GM18507 (cell line): ENCODE measurements at regions not wholly inside any gene's neighbourhood (a gene's known extent, or its start where the extent isn't known, plus 50 kb on each side); places are given as distances from the start of the nearest gene placed in this dataset.
"Not testable (repeated sequence)": the region's sequence is repeated elsewhere in the genome, so short reads cannot be mapped to it uniquely, and the experiment has no call there.

Experiments used
- DNase-seq: peaks from one replicate; pipeline ENCODE4 v3.0.0; 2011; ENCODE audit warnings: low read depth; ENCODE audit not compliant: insufficient read length; ENCODE audit errors: extremely low spot score
- FAIRE-seq: peaks from 2 replicates; lab custom pipeline; 2011; peaks lifted over from hg19 to GRCh38; lab: Jason Lieb, UNC

DNA sequence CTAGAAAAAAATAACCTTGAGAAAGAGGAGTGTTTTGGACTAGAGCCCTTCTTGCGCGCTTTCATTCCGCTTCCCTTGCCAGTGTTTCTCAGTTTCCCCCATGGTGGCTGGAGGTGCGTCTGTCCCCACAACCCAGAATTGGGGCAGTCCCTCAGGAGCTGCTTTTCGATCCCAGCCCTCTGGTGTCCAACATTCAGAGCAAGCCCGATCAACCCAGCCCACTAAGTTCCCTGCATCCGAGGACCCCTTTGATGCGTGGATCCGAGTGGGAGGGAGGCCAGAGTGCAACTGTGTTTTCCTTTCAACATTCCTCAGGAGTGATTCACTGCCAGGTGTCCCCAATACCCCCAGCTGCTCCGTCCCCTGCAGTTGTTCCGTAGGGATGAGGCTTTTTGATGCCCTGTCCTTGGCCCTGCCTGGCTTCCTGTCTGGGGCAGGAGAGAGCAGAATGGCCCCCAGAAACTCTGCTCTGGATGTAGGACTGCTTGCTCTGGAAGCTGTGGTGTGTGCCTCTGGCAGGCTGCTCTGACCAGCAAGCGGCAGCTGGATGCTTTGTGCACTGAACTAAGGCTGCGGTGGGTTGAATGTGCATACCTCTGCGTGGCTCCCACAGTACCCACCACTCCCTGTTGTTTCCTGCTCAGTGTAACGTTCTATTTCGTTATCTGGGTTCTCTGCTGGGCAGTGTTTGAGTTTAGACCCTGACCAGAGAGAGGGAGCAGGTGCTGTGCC lies 117.5 kb downstream of the BOD1 start:
- FAIRE-seq: no peak
- DNase-seq: no peak

DNA sequence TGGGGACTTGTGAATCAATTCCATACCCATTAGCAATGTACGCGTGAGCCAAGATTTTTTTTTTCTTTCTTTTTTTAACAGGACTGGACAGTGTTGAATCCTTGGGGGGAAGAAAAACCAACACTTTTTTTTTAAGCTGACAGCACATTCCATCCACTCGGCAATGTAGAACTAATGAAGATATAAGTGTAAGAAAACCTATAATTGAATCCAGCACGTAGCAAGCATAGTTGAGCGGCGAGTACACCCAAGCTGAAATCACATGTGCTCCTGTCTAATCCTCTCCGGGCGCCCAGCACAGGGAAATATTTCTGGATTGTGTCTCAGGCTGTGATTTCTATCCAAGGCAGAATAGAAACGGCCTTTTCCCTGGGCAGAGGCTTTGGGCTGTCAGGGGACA lies 118.2 kb downstream of the BOD1 start:
- DNase-seq: no peak
- FAIRE-seq: no peak

DNA sequence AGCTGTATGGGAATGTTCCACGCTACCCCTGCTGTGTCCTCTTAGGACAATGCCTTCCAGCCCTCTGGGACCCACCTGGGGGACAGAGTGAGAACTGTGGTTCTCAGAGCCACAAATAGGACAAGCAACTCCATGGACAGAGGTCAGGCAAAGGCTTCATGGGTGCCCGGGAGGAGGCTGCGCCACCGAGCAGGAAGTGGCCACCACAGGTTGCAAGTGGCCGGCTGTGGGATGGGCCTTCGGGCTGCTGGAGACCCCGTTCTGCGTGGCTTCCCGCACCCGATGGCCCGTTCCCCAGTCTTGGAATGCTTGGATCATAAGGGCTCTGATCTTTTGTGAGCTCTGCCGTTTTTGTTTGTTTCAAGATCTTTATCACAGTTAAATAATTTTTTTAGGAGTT lies 118.8 kb downstream of the BOD1 start:
- DNase-seq (no peak), FAIRE-seq (no peak)

DNA sequence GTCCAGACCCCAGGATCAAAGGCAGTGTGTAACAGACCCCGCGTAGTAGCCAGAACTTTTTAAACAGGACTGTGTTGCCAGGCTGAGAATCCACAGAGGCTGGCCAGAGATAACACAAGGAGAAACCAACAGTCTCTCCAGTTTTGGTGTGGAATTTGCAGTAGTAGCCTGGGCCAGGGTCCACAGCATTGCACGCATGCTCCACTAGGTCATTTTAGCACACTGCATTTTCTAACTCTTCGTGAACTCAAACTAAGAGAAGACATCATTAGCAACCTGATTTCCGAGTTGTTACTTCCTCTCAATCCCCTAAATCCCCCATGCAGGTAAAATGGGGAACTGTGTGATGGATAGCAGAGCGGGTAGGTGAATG lies 119.6 kb downstream of the BOD1 start:
- DNase-seq (no peak), FAIRE-seq (no peak)

DNA sequence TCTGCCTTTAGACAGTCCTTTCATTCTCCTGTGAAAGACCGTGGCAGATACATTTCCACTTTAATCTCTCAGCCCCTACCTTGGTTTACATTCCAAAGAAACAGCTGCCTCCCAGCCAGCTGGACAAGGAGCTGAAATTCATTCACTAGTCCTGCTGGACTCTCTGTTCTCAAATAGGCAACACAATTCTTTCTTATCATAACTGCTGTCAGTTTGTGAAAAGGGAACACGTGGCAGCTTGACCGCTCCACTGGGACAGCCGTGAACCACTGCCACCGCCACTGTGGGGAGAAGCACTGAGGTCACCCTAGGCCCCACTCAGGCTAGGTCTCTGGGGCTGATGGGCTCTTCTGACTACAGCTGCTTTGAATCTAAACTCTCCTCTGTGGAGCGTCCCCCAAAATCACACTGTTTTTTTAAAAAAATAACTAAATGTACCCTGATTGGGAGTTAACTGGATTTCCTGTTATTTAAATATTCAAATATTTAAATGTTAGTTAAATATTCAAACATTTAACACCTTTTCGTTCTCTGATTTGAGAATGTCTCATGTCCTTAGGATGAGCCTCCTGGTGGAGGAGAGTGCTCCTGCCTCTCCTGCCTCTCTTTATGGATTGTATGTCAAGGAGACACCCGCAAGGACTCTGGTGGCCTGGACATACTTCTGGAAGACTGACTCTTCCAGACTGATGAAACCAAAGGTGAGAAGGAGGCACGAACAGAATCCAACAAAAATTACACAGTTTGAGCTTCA lies 120.1 kb downstream of the BOD1 start:
- FAIRE-seq (no peak), DNase-seq (no peak)

DNA sequence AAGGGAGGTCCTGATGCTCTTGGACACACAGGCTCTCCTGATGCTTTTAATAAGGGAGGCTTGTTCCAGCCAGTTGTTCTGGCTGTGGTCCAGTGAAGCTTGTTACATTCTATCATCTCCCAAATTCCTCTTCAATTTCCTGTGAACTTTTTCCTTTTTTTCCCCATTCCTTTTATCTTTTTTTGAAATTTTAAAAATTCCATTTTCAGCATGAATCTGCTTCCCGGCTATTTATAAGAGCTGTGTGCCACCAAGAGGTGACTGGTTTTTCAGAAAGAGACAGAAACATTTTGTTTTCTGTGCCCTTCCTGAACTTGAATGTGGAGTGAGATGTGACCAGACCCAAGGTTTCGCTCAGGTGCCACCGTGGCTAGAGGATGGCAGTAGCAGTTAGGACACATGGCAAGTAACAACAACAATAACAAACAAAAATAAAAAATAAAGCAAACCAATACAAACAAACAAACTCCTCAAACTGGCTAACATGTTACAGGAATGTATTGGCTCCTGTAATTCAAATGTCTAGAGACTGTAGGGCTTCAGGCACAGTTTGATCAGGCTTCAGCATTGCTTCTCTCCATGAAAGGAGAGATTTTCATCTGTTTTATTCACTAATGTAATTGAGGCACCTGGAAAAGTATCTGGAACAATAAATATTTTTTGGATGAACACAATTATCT lies 121.1 kb downstream of the BOD1 start:
- no peak for FAIRE-seq
- DNase-seq: no peak

DNA sequence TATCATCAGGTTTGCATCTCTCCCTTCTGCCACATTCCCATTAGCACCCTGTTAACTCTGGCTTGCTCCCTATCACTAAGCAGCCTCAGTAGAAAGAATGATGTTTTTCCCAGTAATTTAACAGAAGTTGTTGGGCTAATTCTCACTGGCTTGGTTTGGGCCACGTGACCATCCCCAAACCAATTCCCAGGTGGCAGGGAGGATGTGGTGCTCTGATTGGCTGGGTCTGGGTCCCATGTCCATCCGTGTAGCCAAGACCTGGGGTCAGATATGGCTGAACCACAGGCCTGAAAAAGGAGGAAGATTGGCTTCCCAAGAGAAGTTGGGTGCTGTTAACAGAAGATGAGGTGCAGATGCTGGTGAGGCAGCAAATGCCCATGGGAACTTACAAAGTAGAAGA lies 122.0 kb downstream of the BOD1 start:
- no peak for DNase-seq
- no peak for FAIRE-seq

DNA sequence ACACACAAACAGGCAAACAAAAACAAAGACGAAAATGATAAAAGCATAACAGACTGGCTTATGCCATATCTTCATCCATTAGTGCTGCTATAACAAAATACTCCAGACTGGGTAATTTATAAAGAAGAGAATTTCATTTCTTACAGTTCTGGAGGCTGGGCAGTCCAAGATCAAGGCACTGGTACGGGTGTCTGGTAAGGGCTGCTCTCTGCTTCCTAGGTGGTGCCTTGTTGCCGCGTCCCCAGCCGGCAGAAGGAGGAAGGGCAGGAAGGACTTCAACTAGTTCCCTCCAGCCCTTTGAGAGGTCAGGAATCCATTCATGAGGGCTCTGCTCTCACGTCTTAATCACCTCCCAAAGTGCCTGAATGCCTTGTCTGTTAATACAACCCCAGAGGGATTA lies 122.6 kb downstream of the BOD1 start:
- FAIRE-seq: no peak

DNA sequence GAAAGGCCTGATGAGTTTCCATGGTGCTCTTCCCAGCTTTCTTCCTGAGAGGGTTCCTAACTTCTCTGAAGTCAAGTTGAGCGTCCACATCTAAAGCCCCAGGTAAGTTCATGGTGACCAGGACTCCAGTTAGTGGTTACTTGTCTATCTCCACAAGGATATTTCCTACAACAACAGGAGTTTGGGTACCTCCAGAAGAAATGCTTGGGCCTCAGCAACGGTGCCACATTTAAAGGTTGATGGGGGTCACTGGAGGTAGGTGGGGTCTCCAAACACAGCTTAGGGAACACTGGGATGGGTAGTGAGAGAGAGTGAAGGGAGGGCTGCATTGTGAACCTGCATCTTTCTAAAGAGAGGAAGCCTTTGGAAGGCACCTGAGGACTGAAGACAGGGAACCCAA lies 123.4 kb downstream of the BOD1 start:
- no peak for DNase-seq
- no peak for FAIRE-seq

More for the DNA sequence above, 122.6 kb downstream of the BOD1 start:
- no peak for DNase-seq

DNA sequence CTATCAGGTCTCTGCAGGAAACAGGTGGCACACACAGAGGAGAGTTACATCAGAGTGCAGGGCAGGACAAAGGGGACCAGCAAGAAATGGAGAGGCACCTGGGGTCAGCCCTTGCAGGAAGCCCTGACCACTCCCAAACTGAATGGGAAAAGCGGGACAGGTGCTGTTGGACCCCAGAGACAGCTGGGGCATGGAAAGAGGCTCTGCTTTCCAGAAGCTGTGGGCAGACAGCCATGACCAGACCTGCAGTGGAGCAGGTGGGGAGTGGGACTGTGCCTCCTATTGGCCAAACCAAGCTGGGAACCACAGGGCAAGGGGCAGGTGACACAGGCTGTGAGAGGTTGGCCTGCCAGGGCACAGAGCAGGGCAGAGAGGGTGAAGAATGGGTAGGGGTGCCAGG lies 125.8 kb downstream of the BOD1 start:
- DNase-seq (no peak), FAIRE-seq (no peak)

DNA sequence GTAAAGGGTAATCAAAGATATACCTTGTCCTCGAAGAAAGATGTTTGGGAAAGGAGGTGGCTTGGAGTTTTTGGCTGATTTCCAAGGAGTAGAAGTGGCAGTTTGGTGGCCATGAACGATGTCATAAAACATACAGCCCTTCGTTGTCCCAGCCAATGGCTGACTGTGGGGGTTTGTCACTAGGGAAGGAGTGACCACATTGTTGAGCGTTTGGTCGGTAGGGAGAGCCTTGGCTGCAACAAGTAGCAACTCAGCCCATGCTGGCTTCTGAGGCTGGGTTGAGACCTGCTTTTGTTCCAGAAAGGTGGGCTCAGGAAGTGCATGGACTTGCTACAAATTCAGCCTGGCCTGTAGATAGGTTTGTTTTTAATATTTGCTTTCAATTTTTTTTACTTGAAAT lies 128.3 kb downstream of the BOD1 start:
- no peak for FAIRE-seq
- DNase-seq: no peak

DNA sequence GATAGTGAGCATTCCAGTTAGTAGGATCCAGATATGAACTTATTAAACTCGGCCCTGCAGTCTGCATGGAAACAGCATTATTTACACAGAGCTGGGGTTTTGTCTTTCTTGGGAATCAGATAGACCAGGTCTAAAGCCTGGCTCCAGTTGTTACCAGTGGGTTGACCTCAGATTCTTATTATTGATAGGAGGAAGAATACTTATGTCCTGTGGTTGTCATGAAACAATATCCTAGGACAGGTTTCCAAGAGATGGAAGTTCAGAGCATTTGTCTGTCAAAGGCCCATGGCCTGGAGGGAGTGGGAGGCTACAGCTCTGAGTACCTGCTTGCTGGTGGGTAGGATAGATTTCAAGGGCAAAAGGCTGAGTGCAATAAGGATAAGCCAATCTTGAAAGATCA lies 129.2 kb downstream of the BOD1 start:
- FAIRE-seq (no peak), DNase-seq (no peak)

DNA sequence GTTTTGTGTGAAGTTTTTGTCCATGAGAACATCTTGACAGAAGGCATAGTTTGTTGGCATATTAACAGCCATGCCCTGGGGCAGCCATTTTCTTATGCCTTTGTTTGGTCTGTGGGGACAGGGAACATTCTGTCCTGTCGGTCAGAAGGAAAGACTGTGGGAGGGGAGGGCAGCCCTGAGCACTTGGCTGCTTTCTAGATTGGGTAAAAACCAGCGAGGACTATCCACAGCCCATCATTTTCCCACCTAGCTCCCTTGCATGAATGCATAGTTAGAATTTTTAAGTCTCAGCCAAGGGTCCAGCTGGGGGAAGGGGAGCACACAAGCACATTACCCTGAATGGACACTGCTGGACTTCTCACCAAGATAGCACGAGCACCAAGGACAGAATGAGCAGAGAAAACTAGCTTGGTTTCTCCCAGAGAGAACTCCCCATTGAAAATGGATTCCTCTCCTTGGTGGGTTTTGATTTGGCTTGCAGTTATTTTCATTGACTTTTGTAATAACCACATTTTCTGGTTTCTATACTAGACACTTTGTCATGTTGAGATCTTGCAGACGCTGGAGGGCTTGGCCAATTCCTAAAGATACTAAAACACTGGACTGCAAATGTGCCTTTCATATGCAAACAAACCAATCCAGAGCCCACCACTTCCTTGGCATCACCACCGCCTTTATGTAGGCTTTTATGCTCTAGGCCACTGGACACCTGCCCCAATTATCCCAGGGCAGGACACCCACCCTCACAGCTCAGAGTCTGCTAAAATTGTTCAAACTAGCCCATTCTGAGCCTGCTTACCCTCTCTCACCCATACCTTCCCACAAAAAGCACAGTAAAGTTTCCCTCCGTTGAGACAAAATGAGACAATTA lies 129.9 kb downstream of the BOD1 start:
- DNase-seq: no peak
- no peak for FAIRE-seq

DNA sequence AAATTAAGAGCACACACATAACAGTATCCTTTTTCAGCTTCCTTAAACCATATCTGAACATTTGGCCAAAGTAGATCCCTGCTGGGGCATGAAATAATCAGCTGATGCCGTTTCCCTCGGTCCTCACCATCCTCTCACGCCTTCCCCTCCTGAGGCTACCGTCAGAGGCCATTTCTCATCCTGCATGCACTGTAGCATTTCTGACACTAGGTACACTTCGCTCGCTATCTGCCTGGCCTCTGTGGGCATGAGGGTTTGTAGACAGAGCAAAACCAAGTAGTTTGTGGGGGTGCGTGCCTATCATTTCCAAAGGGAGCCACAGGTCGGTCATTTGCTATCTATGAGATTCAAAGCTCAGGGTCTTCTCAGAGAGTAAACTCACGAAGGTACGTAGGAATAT lies 131.9 kb downstream of the BOD1 start:
- DNase-seq: no peak
- no peak for FAIRE-seq

DNA sequence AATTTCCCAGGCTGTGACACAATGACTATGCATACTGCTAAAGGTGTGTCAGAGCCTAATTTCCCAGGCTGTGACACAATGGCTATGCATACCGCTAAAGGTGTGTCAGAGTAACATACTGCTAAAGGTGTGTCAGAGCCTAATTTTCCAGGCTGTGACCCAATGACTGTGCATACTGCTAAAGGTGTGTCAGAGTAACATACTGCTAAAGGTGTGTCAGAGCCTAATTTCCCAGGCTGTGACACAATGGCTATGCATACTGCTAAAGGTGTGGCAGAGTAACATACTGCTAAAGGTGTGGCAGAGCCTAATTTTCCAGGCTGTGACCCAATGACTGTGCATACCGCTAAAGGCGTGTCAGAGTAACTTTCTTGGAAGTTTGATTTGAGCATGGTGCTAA lies 132.9 kb downstream of the BOD1 start:
- FAIRE-seq, DNase-seq: not testable (repeated sequence)

DNA sequence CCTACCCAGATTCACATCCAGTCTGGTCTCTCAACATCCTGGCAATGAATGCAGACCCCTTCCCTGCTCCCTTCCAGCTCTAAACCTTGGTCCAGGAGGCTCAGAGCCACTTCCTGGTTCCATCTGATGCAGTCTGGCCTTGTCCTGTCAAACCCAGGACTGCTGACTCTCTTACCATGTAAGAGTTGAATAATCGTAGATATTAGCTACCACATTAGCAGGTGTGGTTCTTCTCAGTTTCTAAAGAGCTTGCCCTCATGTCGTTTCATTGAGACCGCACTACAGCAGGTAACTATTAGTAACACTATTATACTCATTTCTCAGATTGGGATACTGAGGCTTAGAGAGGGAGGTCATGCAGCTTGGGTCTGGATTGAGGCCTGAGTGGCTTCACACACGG lies 133.3 kb downstream of the BOD1 start:
- no peak for FAIRE-seq
- no peak for DNase-seq

DNA sequence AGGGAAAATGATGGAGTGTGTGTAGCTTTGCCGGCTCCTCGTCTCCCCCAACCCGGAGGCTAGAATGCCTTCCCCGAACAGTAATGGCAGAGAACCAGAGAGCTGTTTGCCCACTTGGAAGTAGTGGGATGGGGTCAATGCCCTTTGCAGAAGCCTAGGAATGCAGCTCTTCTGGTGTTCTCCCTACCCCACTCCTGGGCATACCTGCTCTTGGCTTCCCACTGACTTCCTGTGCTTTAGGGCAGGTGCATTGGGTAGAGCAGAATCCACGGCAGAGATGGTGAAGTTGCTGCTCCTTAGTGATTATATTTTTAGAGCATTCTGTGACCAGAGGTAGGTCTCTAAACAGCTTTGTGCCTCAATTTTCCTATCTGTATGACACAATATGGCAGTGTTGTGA lies 134.6 kb downstream of the BOD1 start:
- DNase-seq (no peak), FAIRE-seq (no peak)

DNA sequence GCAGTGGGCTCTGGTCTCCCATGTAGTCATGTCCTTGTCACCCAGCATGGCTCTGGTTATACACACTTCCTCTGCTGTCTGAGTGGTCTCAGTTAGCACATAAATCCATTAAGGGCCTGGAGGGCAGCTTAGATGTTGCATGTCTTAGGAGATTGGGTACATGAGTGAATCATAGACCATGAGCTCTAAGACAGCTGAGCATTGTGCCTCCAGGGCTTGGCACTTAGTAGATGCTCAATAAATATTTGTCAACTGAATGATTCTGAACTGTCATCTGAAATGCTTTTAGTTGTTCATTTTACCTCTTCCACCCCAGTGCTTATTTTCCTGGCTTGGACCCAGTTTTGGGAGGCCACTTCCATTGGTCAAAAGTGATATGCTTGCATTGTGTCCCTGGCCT lies 135.6 kb downstream of the BOD1 start:
- no peak for FAIRE-seq
- no peak for DNase-seq

DNA sequence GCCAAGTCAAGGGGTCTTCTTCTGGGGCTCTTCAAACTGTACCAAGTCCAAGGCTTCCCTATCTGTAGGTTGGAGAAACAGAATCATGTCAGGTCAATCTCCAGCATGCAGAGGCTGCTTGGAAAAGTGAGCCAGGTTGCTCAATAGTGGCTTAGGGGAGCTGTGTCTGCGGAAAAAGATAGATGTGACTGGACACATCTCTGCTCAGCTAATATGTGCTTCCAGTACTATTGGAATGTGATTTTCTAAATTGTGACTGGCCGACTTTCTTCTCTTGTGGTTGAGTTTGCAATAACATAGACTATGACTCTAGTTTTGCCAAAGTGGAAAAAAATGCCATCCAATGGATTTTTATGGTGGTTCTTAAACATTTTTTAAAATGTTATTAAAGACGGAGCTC lies 136.7 kb downstream of the BOD1 start:
- no peak for DNase-seq
- FAIRE-seq: no peak
